ENCODE measurements at regions not wholly inside any gene's neighbourhood (a gene's known extent, or its start where the extent isn't known, plus 50 kb on each side); places are given as distances from the start of the nearest gene placed in this dataset.

- no peaks in the 10 kb centered on the region for H3K9me3 ChIP-seq
- H3K27ac ChIP-seq = no peak overlapping the region
- no peaks in the 10 kb centered on the region for H3K4me1 ChIP-seq
- TF ChIP-seq, protein P1, sequence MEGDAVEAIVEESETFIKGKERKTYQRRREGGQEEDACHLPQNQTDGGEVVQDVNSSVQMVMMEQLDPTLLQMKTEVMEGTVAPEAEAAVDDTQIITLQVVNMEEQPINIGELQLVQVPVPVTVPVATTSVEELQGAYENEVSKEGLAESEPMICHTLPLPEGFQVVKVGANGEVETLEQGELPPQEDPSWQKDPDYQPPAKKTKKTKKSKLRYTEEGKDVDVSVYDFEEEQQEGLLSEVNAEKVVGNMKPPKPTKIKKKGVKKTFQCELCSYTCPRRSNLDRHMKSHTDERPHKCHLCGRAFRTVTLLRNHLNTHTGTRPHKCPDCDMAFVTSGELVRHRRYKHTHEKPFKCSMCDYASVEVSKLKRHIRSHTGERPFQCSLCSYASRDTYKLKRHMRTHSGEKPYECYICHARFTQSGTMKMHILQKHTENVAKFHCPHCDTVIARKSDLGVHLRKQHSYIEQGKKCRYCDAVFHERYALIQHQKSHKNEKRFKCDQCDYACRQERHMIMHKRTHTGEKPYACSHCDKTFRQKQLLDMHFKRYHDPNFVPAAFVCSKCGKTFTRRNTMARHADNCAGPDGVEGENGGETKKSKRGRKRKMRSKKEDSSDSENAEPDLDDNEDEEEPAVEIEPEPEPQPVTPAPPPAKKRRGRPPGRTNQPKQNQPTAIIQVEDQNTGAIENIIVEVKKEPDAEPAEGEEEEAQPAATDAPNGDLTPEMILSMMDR (IDR thresholded peaks at IDR 0.05) = no peak
- TF ChIP-seq POLR2A (IDR thresholded peaks at IDR 0.05) = no peak
- DNase-seq (ENCODE audit: low spot score in 2 of 2) = no peak
- WGBS = 54% methylated on average over 1 of the region's 1 CpG
- no peaks in the 10 kb centered on the region for H3K36me3 ChIP-seq
- H3K4me3 ChIP-seq = no peak overlapping the region
- H3K27me3 ChIP-seq = no peaks in the 10 kb centered on the region
These were observed 420.2 kb upstream of the GOT2 start for GRCh38 chr16:59154295-59154694.

DNA sequence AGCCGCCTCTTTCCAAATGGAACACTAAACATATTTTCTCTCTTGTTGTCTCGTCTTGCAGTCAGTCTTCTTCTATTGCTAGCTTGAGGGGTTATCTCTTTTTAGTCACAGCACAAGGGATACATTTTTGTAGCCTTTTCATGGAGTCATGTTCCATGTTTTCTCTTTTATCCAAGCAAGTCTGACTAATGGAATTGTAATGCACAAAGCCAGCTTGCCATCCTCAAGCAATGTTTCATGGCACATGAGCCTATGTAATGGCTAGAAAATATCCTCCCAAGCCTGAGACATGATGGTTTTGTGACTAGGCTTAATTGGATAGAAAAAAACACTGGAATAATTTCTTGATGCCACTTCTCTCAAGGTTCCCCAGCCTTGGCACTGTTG lies 414.6 kb upstream of the GOT2 start:
- no peaks in the 10 kb centered on the region for H3K36me3 ChIP-seq
- H3K27ac ChIP-seq = peak overlapping the region; percentile 14
- WGBS = 49% methylated on average over 2 of the region's 2 CpGs
- TF ChIP-seq EP300 (IDR thresholded peaks at IDR 0.05) (no peak), POLR2A (IDR thresholded peaks at IDR 0.05) (no peak), POLR2AphosphoS5 (IDR thresholded peaks at IDR 0.05) (no peak)
- TF ChIP-seq, protein P1 (IDR thresholded peaks at IDR 0.05) = no peak
- H3K27me3 ChIP-seq = no peaks in the 10 kb centered on the region
- H3K9me3 ChIP-seq = no peaks in the 10 kb centered on the region
- H3K4me1 ChIP-seq = no peaks in the 10 kb centered on the region
- DNase-seq (ENCODE audit: low spot score in 2 of 2) = no peak
- no peak overlapping the region for H3K4me3 ChIP-seq

GRCh38 chr16:59148056-59148768 lies 414.1 kb upstream of the GOT2 start:
- 54% methylated on average over 8 of the region's 8 CpGs for WGBS
- no peaks in the 10 kb centered on the region for H3K4me1 ChIP-seq

DNA sequence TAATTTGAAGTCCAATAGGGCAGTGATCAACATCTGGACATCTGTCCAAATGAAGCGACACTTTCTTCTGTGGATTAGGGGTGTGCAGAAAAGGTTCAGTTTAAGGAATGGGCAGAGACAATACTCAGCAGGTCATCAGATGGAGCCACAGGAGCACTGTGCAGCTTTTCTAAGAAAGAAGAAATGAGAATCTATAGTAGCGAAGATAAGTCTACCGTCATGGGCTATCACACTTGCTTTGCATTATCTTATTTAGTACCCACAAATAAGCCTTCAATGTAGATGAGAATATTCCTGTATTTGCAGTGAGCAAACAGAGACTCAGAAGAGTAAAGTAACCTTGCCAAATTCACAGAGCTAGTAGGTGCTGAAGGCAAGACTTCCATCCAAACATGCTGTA lies 412.0 kb upstream of the GOT2 start:
- no peak for DNase-seq (ENCODE audit: low spot score in 2 of 2)
- no peaks in the 10 kb centered on the region for H3K36me3 ChIP-seq
- WGBS = 92% methylated on average over 3 of the region's 3 CpGs
- H3K9me3 ChIP-seq = no peaks in the 10 kb centered on the region
- H3K27me3 ChIP-seq = no peaks in the 10 kb centered on the region
- H3K4me1 ChIP-seq = no peaks in the 10 kb centered on the region
- TF ChIP-seq, protein P1 (IDR thresholded peaks at IDR 0.05) = no peak
- TF ChIP-seq EP300 (IDR thresholded peaks at IDR 0.05) (no peak), POLR2A (IDR thresholded peaks at IDR 0.05) (no peak), POLR2AphosphoS5 (IDR thresholded peaks at IDR 0.05) (no peak)
- H3K4me3 ChIP-seq = no peak overlapping the region
- no peak overlapping the region for H3K27ac ChIP-seq

More at GRCh38 chr16:59148056-59148768, 414.1 kb upstream of the GOT2 start:
- Histone ChIP-seq H3K36me3 (no peaks in the 10 kb centered on the region), H3K27ac (peak overlapping the region; percentile 14), H3K27me3 (no peaks in the 10 kb centered on the region), H3K9me3 (no peaks in the 10 kb centered on the region), H3K4me3 (no peak overlapping the region)
- no peak for DNase-seq (ENCODE audit: low spot score in 2 of 2)
- TF ChIP-seq, protein P1 (IDR thresholded peaks at IDR 0.05) = no peak
- no peak for TF ChIP-seq POLR2A (IDR thresholded peaks at IDR 0.05)
- no peak for TF ChIP-seq EP300 (IDR thresholded peaks at IDR 0.05)
- TF ChIP-seq POLR2AphosphoS5 (IDR thresholded peaks at IDR 0.05) = no peak

DNA sequence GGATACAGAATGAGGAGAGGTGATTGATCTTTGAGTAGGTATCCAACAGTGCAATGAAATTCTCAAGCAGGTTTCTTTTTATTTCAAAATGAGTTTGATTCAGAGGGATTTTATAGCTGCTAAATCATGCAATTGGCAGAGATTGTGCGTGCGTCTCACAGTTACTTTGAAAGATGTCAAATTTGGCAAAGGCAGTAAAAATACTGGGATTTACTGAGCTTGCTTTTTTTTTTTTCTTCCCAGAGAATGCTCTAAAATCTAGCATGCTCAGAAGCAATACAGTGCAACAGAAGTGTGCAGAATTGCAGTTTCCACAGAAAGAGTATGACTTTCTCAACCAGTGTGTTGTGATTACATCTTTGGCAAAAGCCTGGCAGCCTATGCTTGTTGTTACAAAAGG lies 410.7 kb upstream of the GOT2 start:
- TF ChIP-seq, protein P1 (IDR thresholded peaks at IDR 0.05) = no peak
- TF ChIP-seq POLR2AphosphoS5 (IDR thresholded peaks at IDR 0.05) = no peak
- no peak for TF ChIP-seq POLR2A (IDR thresholded peaks at IDR 0.05)
- TF ChIP-seq EP300 (IDR thresholded peaks at IDR 0.05) = no peak
- no peak overlapping the region for H3K4me3 ChIP-seq
- H3K9me3 ChIP-seq = no peaks in the 10 kb centered on the region
- no peak overlapping the region for H3K27ac ChIP-seq
- DNase-seq (ENCODE audit: low spot score in 2 of 2) = no peak
- no peaks in the 10 kb centered on the region for H3K36me3 ChIP-seq
- WGBS = 46% methylated on average over 2 of the region's 2 CpGs
- H3K4me1 ChIP-seq = no peaks in the 10 kb centered on the region
- no peaks in the 10 kb centered on the region for H3K27me3 ChIP-seq
